Embryonic facial prominence (tissue), 1 donor: ENCODE measurements at regions not wholly inside any gene's neighbourhood (a gene's known extent, or its start where the extent isn't known, plus 50 kb on each side); places are given as distances from the start of the nearest gene placed in this dataset.
"Not testable (repeated sequence)": the region's sequence is repeated elsewhere in the genome, so short reads cannot be mapped to it uniquely, and the experiment has no call there.

Source experiments
- DNase-seq: peaks from one replicate; pipeline ENCODE4 v3.0.0-alpha.2; 2016; ENCODE audit errors: extremely low spot score

DNA sequence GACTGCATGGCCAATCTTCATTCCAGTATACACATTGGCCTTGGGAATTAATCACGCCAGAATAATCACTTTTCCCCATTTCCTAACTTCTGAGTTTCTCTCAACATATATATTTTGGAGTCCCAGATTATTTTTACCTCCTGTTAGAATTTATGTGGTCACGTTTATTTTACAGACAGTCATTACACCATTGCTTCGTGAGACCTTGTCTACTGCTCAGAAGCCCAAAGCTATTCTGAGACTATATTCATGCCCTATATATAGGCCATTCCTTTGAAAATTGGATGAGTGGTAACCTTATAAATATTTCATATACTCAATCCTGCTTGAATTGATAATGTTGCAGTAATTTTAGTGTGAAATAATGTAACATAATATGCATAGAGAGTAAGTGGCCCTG lies 610.0 kb upstream of the CDH2 start:
- DNase-seq = no peak

GRCh38 chr18:28781616-28782362 lies 604.9 kb upstream of the CDH2 start:
- no peak for DNase-seq

- no peak for DNase-seq
These were observed 601.8 kb upstream of the CDH2 start for GRCh38 chr18:28778706-28779105.

DNA sequence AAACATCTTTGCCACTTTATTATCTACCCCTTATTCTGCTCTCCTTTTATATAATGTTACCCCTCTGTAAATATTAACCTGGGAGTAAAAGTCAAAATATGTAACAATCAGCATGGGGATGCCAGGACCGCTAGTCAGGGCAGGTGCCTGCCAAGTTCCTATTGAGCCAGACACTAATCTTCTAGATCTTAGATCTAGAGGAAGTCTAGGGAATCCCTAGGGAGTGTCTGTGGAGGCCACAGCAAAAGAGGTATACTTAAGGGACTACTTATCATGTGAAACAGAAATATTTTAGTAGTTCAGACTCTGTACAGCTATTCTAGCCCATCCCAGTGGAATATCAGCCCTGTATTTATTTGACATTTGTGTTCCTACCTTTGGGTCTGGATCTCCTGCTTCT lies 600.8 kb upstream of the CDH2 start:
- DNase-seq = no peak

- no peak for DNase-seq
These were observed 594.9 kb upstream of the CDH2 start for GRCh38 chr18:28771849-28772248.

GRCh38 chr18:28768791-28769768 lies 592.1 kb upstream of the CDH2 start:
- DNase-seq = no peak

- DNase-seq = no peak
These were observed 590.8 kb upstream of the CDH2 start for GRCh38 chr18:28767727-28768211.

- no peak for DNase-seq
These were observed 590.3 kb upstream of the CDH2 start for GRCh38 chr18:28767201-28767600.

DNA sequence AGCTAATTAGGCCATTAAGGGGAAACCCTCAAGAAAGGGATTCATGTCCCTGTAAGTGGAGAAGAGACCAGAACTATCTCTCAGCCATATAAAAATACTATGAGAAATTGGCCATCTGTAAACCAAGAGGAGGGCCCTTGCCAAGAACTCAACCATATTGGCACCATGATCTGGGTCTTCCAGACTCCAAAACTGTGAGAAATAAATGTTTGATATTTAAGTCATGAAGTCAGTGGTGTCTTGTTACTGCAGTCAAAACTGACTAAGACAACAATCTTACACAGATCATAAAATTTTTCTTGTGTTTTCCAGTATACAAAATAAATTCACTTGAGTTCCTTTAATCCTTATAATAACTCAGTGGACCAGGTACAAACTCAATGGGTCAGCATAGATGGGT lies 589.8 kb upstream of the CDH2 start:
- DNase-seq = no peak

GRCh38 chr18:28766027-28766426 lies 589.1 kb upstream of the CDH2 start:
- no peak for DNase-seq

- no peak for DNase-seq
These were observed 583.4 kb upstream of the CDH2 start for GRCh38 chr18:28760299-28760698.

- DNase-seq = no peak
These were observed 580.6 kb upstream of the CDH2 start for GRCh38 chr18:28757466-28758008.

GRCh38 chr18:28743115-28743514 lies 566.2 kb upstream of the CDH2 start:
- DNase-seq = no peak

DNA sequence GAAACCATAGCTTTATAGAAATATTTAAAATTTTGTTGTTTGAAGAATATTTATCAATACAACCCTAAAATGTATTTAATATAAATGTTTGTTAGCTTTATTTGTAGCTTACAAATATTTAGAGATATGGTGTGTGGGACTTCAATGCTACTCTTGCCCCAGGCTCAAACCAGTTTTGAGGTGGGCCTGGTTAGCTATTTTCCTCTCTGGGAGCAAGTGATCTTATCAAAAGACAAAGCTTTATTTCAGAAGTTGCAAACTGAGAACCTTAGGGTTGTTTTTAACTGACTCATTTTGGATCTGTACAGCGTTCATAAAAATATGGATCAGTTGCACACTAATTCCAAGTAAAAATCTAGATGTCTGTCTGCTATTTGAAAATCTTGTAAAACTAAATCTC lies 563.6 kb upstream of the CDH2 start:
- no peak for DNase-seq

DNA sequence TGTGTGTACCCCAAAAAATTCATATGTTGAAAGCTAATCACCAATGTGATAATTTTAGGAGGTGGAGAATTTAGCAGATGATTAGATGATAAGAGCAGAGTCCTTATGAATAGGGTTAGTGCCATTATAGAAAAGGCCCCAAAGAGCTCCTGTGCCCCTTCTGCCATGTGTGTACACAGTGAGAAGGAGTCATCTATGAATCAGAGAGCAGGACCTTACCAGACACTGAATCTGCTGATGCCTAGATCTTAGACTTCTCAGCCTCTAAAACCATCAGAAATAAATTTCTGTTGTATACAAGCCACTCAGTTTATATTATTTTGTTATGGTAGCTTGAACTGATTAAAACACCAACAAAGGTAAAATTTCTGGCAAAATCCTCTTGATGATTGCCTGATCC lies 560.0 kb upstream of the CDH2 start:
- no peak for DNase-seq

DNA sequence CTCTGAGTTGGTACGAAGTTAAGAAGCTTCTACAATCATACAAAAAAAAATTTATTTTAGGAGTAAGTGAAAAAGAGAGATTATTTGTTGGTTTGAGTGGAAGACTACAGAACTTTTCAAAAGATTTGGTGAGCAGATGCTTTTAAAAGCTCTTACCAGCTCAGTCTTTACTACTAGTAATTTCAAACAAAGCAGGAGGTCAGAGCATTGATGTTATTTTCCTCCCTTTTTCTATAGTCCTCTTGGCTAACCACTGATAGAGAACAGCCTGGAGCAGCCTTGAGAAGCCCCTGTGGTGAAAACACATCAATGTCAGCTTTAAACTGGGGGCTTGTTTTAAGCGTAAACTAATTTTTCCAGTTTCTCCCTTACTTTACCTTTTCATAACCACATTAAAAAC lies 559.3 kb upstream of the CDH2 start:
- DNase-seq = no peak

- DNase-seq = no peak
These were observed 558.8 kb upstream of the CDH2 start for GRCh38 chr18:28735731-28736130.

GRCh38 chr18:28729321-28729720 lies 552.4 kb upstream of the CDH2 start:
- no peak for DNase-seq

DNA sequence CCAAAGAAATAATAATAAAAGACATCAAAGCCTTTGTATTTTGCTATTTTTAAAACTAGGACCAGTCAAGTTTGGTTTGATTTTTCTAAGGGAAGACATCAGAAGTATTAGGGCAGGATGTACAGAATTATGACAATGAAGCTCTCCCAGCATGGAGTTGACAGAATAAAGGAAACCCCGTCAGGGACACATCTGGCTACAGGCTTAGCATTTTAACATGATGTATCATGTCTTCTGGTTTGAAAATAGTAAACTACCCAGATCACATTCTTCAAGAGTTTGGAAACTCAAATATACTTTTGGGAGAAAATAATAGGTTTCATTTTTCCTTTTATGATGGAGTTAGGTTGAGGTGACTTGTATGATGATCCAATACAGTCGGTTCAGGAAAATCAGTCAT lies 552.0 kb upstream of the CDH2 start:
- DNase-seq = no peak

GRCh38 chr18:28727189-28727588 lies 550.3 kb upstream of the CDH2 start:
- not testable (repeated sequence) for DNase-seq

DNA sequence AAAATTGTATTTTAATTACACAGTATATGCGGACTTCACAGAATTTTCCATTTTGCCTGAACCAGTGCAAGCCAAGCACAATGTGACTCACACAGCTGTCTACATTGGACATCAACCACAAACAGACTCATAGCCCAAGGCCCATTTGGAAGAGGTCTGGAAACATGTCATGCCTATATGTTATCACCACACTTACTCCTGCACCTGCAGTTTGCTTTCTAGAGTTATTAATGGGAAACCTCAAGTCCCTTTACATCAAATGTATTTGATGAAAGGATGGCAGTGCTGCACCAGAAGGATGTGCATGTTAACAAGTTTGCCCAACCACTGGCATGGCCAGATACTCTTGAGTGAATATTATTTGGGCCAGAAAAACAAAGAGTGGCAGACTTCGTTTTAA lies 548.9 kb upstream of the CDH2 start:
- no peak for DNase-seq

DNA sequence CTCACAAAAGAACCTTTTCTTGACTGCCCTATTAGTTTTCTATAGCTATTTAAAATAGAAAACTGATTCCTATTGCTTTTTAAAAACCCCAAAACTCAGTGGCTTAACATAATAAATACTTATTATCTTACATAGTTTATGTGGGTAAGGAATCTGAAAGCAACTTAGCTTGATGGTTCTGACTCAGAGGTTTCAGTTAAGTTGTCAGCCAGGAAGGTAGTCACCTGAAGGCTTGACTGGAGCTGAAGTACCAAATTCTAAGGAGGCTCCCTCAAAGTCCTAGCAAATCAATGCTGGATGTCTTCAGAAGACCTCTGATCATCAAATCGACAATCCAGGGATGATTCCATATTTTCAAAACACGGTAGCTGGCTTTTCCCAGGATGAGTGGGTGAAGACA lies 546.6 kb upstream of the CDH2 start:
- no peak for DNase-seq

DNA sequence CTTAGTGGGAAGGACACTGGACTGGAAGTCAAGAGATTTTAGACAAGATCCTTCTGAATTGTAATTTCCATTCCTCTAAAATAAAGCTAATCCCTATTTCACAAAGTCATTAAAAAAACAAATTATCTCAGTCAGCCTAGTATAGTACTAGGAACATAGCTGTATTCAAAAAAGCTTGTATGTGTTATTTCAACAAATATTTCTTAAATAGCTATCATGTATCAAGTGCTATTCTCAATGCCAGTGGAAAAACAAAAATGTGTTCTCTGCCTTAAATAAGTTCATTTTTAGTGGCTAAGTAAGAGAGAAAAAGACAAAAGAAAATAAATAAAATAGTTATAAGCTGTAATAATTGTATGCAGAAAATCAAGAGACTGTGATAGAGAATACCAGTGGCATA lies 541.8 kb upstream of the CDH2 start:
- no peak for DNase-seq
